ENCODE measurements at regions not wholly inside any gene's neighbourhood (a gene's known extent, or its start where the extent isn't known, plus 50 kb on each side); places are given as distances from the start of the nearest gene placed in this dataset.

DNA sequence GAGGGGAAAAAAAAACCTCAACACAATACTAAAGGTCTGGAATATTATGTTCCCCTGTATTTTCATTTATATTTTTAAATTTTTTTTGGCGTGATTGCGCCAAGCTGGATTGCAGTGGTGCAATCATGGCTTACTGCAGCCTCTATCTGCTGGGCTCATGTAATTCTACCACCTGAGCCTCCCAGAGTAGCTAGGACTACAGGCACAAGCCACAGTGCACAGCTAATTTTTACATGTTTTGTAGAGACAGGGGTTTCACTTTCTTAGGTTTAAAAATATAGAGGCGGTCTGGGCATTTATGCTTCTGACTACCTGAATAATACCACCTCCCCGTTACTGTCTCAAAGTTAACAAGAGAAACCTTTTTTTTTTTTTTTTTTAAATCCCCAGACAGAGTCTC is 51.1 kb upstream of the MAP4 start:
- TF ChIP-seq, protein P1, sequence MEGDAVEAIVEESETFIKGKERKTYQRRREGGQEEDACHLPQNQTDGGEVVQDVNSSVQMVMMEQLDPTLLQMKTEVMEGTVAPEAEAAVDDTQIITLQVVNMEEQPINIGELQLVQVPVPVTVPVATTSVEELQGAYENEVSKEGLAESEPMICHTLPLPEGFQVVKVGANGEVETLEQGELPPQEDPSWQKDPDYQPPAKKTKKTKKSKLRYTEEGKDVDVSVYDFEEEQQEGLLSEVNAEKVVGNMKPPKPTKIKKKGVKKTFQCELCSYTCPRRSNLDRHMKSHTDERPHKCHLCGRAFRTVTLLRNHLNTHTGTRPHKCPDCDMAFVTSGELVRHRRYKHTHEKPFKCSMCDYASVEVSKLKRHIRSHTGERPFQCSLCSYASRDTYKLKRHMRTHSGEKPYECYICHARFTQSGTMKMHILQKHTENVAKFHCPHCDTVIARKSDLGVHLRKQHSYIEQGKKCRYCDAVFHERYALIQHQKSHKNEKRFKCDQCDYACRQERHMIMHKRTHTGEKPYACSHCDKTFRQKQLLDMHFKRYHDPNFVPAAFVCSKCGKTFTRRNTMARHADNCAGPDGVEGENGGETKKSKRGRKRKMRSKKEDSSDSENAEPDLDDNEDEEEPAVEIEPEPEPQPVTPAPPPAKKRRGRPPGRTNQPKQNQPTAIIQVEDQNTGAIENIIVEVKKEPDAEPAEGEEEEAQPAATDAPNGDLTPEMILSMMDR (IDR thresholded peaks at IDR 0.05; ENCODE audit: insufficient read depth, low read depth, low read length, missing control alignments), result no peak
- peak; percentile 34 for DNase-seq (ENCODE audit: low read depth)
- H3K4me3 ChIP-seq (ENCODE audit: low read depth, low read length), result no peak overlapping the region
